ENCODE measurements at regions not wholly inside any gene's neighbourhood (a gene's known extent, or its start where the extent isn't known, plus 50 kb on each side); places are given as distances from the start of the nearest gene placed in this dataset.

DNA sequence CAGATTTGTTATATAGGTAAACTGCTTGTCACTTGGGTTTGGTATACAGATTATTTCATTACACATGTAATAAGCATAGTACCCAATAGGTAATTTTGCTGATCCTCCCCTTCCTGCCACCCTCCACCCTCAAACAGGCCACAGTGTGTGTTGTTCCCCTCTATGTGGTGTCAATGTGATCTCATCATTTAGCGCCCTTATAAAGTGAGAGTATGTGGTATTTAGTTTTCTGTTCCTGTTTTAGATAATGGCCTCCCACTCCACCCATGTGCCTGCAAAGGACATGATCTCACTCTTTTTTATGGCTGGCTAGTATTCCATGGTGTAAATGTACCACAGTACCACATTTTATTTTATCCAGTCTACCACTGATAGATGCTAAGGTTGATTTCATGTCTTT lies 522.1 kb upstream of the LRRC7 start:
- intact Hi-C loops (cut with micrococcal nuclease; ENCODE audit: unreplicated experiment) = no loop called here
- no peaks in the 10 kb centered on the region for H3K36me3 ChIP-seq (ENCODE audit: control insufficient read depth, insufficient read depth, low read length)
- H3K27ac Mint-ChIP-seq (ENCODE audit: unreplicated experiment) = no peak overlapping the region
- ChIA-PET CTCF (no interaction called here), POLR2A (no interaction called here)
- DNase-seq = no peak
- H3K27me3 ChIP-seq (replicated peaks; ENCODE audit: control insufficient read depth, insufficient read depth, low read length) = no peaks in the 10 kb centered on the region
- H3K4me3 ChIP-seq (ENCODE audit: low read depth, low read length) = no peak overlapping the region
- H3K4me1 Mint-ChIP-seq (ENCODE audit: low read depth, unreplicated experiment) = no peaks in the 10 kb centered on the region
- TF ChIP-seq, protein P1, sequence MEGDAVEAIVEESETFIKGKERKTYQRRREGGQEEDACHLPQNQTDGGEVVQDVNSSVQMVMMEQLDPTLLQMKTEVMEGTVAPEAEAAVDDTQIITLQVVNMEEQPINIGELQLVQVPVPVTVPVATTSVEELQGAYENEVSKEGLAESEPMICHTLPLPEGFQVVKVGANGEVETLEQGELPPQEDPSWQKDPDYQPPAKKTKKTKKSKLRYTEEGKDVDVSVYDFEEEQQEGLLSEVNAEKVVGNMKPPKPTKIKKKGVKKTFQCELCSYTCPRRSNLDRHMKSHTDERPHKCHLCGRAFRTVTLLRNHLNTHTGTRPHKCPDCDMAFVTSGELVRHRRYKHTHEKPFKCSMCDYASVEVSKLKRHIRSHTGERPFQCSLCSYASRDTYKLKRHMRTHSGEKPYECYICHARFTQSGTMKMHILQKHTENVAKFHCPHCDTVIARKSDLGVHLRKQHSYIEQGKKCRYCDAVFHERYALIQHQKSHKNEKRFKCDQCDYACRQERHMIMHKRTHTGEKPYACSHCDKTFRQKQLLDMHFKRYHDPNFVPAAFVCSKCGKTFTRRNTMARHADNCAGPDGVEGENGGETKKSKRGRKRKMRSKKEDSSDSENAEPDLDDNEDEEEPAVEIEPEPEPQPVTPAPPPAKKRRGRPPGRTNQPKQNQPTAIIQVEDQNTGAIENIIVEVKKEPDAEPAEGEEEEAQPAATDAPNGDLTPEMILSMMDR (IDR thresholded peaks at IDR 0.05; ENCODE audit: insufficient read depth in 1 of 2, low read depth in 1 of 2, low read length in 1 of 2, severe bottlenecking in 1 of 2, unreplicated experiment in 1 of 2) = no peak
- no peaks in the 10 kb centered on the region for H3K27me3 Mint-ChIP-seq (ENCODE audit: insufficient read depth, unreplicated experiment)
- no peaks in the 10 kb centered on the region for H3K9me3 ChIP-seq
- H3K9me3 Mint-ChIP-seq (ENCODE audit: unreplicated experiment) = peaks cover 4% of the 10 kb centered on the region
- no peak overlapping the region for H3K4me3 Mint-ChIP-seq (ENCODE audit: unreplicated experiment)
- BruUV-seq (replicated peaks) = no TSS peak
- no peaks in the 10 kb centered on the region for H3K36me3 Mint-ChIP-seq (ENCODE audit: insufficient read depth, unreplicated experiment)
- no peaks in the 10 kb centered on the region for H3K4me1 ChIP-seq

DNA sequence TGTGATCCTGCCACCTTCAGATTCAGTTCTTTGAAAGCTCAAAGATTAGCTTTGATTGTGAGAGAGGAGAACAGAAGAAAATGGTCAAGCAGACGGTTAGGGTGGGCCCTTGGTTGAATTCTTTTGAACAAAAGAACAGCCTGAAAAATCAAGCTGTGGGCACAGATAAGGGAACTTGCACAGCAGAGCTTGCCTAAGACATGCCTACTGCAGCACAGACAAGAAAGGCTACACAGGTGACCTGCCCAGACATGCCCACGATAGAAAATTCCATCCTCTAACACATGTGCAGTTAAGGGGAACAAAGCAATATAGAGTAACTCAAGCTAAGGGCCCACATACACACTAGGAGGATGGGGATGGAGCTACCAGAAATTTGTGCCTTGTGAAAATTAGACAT lies 512.5 kb upstream of the LRRC7 start:
- no peak overlapping the region for H3K4me3 Mint-ChIP-seq (ENCODE audit: unreplicated experiment)
- no peaks in the 10 kb centered on the region for H3K9me3 ChIP-seq
- POLR2A ChIA-PET = no interaction called here

DNA sequence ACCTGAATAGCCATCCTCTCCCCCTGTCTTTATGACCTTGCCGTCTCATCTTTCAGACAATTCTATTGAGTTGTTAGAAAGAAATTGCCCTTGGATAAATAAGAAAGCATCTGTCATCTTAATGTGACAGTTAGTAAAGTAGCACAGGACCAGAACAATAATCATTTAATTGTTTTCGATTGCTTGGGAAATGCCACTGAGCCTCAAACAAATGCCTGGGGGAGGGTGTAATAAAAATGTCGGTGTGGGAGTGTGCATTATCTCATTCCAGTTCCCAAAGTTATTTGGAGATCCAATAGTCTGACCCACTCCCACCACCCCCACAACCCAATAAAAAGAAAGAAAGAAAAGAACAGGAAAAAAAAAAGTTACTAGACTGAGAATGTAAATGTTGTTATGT lies 509.3 kb upstream of the LRRC7 start:
- ChIA-PET CTCF (no interaction called here), POLR2A (no interaction called here)
- TF ChIP-seq, protein P1 (IDR thresholded peaks at IDR 0.05; ENCODE audit: insufficient read depth in 1 of 2, low read depth in 1 of 2, low read length in 1 of 2, severe bottlenecking in 1 of 2, unreplicated experiment in 1 of 2) = no peak
- no peaks in the 10 kb centered on the region for H3K27me3 Mint-ChIP-seq (ENCODE audit: insufficient read depth, unreplicated experiment)
- intact Hi-C loops (cut with micrococcal nuclease; ENCODE audit: unreplicated experiment) = no loop called here
- no peak for DNase-seq
- H3K36me3 Mint-ChIP-seq (ENCODE audit: insufficient read depth, unreplicated experiment) = no peaks in the 10 kb centered on the region
- Histone ChIP-seq H3K4me3 (ENCODE audit: low read depth, low read length) (no peak overlapping the region), H3K4me1 (no peaks in the 10 kb centered on the region), H3K9me3 (no peaks in the 10 kb centered on the region), H3K27me3 (replicated peaks; ENCODE audit: control insufficient read depth, insufficient read depth, low read length) (no peaks in the 10 kb centered on the region), H3K36me3 (ENCODE audit: control insufficient read depth, insufficient read depth, low read length) (no peaks in the 10 kb centered on the region)
- no peak overlapping the region for H3K27ac Mint-ChIP-seq (ENCODE audit: unreplicated experiment)
- no peak overlapping the region for H3K4me3 Mint-ChIP-seq (ENCODE audit: unreplicated experiment)
- no peaks in the 10 kb centered on the region for H3K9me3 Mint-ChIP-seq (ENCODE audit: unreplicated experiment)
- H3K4me1 Mint-ChIP-seq (ENCODE audit: low read depth, unreplicated experiment) = no peaks in the 10 kb centered on the region
- no TSS peak for BruUV-seq (replicated peaks)

More for the DNA sequence above, 512.5 kb upstream of the LRRC7 start:
- Histone ChIP-seq H3K4me3 (ENCODE audit: low read depth, low read length) (no peak overlapping the region), H3K36me3 (ENCODE audit: control insufficient read depth, insufficient read depth, low read length) (no peaks in the 10 kb centered on the region), H3K27me3 (replicated peaks; ENCODE audit: control insufficient read depth, insufficient read depth, low read length) (no peaks in the 10 kb centered on the region), H3K4me1 (no peaks in the 10 kb centered on the region)
- Mint-ChIP-seq H3K27me3 (ENCODE audit: insufficient read depth, unreplicated experiment) (no peaks in the 10 kb centered on the region), H3K27ac (ENCODE audit: unreplicated experiment) (no peak overlapping the region), H3K36me3 (ENCODE audit: insufficient read depth, unreplicated experiment) (no peaks in the 10 kb centered on the region), H3K9me3 (ENCODE audit: unreplicated experiment) (no peaks in the 10 kb centered on the region), H3K4me1 (ENCODE audit: low read depth, unreplicated experiment) (no peaks in the 10 kb centered on the region)
- no TSS peak for BruUV-seq (replicated peaks)
- CTCF ChIA-PET = no interaction called here
- intact Hi-C loops (cut with micrococcal nuclease; ENCODE audit: unreplicated experiment) = no loop called here
- DNase-seq = no peak
- TF ChIP-seq, protein P1 (IDR thresholded peaks at IDR 0.05; ENCODE audit: insufficient read depth in 1 of 2, low read depth in 1 of 2, low read length in 1 of 2, severe bottlenecking in 1 of 2, unreplicated experiment in 1 of 2) = no peak
